Thyroid gland (tissue), 4 donors: ENCODE measurements at regions not wholly inside any gene's neighbourhood (a gene's known extent, or its start where the extent isn't known, plus 50 kb on each side); places are given as distances from the start of the nearest gene placed in this dataset.

Experiments used
- POLR2A ChIP-seq, 2 donors: fragments of 450-650 bp; IDR thresholded peaks; one replicate each; pipeline ENCODE4 v1.6.1; 2017; ENCODE audit warnings: antibody characterized with exemption in 2 of 2, mild to moderate bottlenecking in 2 of 2, moderate library complexity in 1 of 2
- TF ChIP-seq, protein P1 (sequence below), 6 experiments: fragments of 200-600 bp in 3 of 6; fragments of 450-650 bp in 3 of 6; sonication (generic) in 3 of 6; IDR thresholded peaks; one replicate each; pipeline ENCODE4 v1.5.1; 2016 to 2019; ENCODE audit warnings: antibody characterized with exemption in 6 of 6, mild to moderate bottlenecking in 2 of 6, inconsistent platforms in 1 of 6, moderate library complexity in 1 of 6

DNA sequence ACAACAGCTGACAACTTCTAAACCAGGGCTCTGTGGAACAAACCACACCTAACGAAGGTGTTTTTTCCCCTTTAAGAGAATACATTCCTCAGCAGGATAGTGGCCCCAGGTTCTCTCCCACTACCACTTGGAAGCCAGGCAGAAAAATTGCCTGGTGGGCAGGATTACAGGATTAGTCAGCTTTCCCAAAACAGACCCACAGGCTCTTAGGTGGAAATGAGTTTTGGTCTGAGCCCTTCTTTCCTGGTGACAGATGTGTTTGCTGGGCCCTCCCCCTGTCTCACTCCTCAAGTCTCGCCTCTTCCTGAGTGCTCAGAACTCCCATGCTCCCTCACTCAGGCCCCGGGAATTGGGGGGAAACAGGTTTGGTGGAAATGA, 139.4 kb upstream of the HAAO start:
- TF ChIP-seq, protein P1, sequence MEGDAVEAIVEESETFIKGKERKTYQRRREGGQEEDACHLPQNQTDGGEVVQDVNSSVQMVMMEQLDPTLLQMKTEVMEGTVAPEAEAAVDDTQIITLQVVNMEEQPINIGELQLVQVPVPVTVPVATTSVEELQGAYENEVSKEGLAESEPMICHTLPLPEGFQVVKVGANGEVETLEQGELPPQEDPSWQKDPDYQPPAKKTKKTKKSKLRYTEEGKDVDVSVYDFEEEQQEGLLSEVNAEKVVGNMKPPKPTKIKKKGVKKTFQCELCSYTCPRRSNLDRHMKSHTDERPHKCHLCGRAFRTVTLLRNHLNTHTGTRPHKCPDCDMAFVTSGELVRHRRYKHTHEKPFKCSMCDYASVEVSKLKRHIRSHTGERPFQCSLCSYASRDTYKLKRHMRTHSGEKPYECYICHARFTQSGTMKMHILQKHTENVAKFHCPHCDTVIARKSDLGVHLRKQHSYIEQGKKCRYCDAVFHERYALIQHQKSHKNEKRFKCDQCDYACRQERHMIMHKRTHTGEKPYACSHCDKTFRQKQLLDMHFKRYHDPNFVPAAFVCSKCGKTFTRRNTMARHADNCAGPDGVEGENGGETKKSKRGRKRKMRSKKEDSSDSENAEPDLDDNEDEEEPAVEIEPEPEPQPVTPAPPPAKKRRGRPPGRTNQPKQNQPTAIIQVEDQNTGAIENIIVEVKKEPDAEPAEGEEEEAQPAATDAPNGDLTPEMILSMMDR (IDR thresholded peaks at IDR 0.05) = no peak
- no peak for TF ChIP-seq POLR2A (IDR thresholded peaks at IDR 0.05)
